ENCODE measurements at regions not wholly inside any gene's neighbourhood (a gene's known extent, or its start where the extent isn't known, plus 50 kb on each side); places are given as distances from the start of the nearest gene placed in this dataset.

DNA sequence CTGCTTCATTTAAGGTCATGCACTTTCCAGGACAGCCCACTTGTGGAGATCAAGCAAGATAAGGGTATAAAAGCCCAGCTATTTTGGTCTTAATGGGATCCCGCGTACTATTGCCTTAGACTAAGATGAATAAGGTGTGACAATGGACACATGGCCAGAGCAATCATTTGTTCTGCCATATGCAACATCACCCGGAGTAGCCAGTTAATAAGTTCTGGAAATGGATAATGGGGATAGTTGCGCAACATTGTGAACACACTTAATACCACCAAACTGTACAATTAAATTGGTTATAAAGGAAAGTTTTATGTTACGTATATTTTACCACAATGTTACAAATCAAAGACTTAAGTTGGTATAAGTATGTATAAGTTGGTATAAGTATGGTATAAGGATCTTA lies 674.5 kb downstream of the HDGFL1 start:
- TF ChIP-seq, protein P1, sequence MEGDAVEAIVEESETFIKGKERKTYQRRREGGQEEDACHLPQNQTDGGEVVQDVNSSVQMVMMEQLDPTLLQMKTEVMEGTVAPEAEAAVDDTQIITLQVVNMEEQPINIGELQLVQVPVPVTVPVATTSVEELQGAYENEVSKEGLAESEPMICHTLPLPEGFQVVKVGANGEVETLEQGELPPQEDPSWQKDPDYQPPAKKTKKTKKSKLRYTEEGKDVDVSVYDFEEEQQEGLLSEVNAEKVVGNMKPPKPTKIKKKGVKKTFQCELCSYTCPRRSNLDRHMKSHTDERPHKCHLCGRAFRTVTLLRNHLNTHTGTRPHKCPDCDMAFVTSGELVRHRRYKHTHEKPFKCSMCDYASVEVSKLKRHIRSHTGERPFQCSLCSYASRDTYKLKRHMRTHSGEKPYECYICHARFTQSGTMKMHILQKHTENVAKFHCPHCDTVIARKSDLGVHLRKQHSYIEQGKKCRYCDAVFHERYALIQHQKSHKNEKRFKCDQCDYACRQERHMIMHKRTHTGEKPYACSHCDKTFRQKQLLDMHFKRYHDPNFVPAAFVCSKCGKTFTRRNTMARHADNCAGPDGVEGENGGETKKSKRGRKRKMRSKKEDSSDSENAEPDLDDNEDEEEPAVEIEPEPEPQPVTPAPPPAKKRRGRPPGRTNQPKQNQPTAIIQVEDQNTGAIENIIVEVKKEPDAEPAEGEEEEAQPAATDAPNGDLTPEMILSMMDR (IDR thresholded peaks at IDR 0.05) = no peak
- TF ChIP-seq POLR2A (IDR thresholded peaks at IDR 0.05) = no peak
